HCT116 (cell line): ENCODE measurements at regions not wholly inside any gene's neighbourhood (a gene's known extent, or its start where the extent isn't known, plus 50 kb on each side); places are given as distances from the start of the nearest gene placed in this dataset.

Experiments used
- ATAC-seq: fragments of 200-7000 bp; cut with Tn5 transposase; 2 replicates; pipeline ENCODE4 v1.9.1; 2020; ENCODE audit warnings: mild to moderate bottlenecking, moderate library complexity
- BruUV-seq: library from RNA; stranded (reverse); fragments of 400-500 nt; replicated peaks from 2 replicates; lab custom pipeline; 2021; lab: Mats Ljungman, UMichigan
- CTCF ChIA-PET: fragments of 300-600 bp; sonication (Branson Sonifier 250); formaldehyde crosslinking; loops from one replicate; lab custom pipeline; 2021; ENCODE audit warnings: antibody characterized with exemption; lab: Charles Lee
- POLR2A ChIA-PET: fragments of 300-600, 350-600 bp; sonication (Branson Sonifier 250); formaldehyde crosslinking; loops from one replicate; lab custom pipeline; 2021; ENCODE audit warnings: antibody characterized with exemption; lab: Charles Lee
- RAD21 ChIA-PET, 2 experiments: fragments of 300-600 bp; sonication (Branson Sonifier 250); formaldehyde crosslinking; loops; one replicate each; lab custom pipeline; 2023; ENCODE audit warnings: low total read pairs in 2 of 2; ENCODE audit not compliant: uncharacterized antibody in 2 of 2, unreplicated experiment in 2 of 2, low non-redundant PET in 1 of 2; lab: Charles Lee
- DNase-seq: peaks from one replicate; pipeline ENCODE4 v3.0.0-alpha.2; 2010; ENCODE audit warnings: low read depth, low spot score
- H2AFZ ChIP-seq: fragments of 200-600 bp; shearing (Covaris generic), sonication (generic); 2 replicates; pipeline ENCODE4 v1.6.1; 2017; ENCODE audit warnings: low read depth, mixed run types, mixed read lengths, antibody characterized with exemption, low read length; ENCODE audit not compliant: poor library complexity, severe bottlenecking
- H3K27ac ChIP-seq: 2 replicates; pipeline ENCODE4 v1.5.1; 2012; ENCODE audit warnings: low read depth, low read length
- H3K27me3 ChIP-seq: fragments of 200-600 bp; sonication (generic); 2 replicates; pipeline ENCODE4 v1.6.1; 2016; ENCODE audit warnings: mixed run types, low read length, mixed read lengths; ENCODE audit not compliant: insufficient read depth
- H3K36me3 ChIP-seq, 2 experiments: fragments of 200-500 bp in 1 of 2; fragments of 200-600 bp in 1 of 2; sonication (Bioruptor generic) in 1 of 2; sonication (generic) in 1 of 2; 2 replicates each; pipeline versions ENCODE4 v1.5.1 to v1.6.1; 2014 to 2016; ENCODE audit warnings: low read length in 2 of 2, inconsistent platforms in 1 of 2, mixed read lengths in 1 of 2, mixed run types in 1 of 2; ENCODE audit not compliant: insufficient read depth in 2 of 2, control insufficient read depth in 1 of 2
- H3K4me1 ChIP-seq, 2 experiments: fragments of 200-600 bp in 1 of 2; sonication (generic) in 1 of 2; 2 replicates each; pipeline versions ENCODE4 v1.5.1 to v1.6.1; 2012 to 2017; ENCODE audit warnings: low read length in 2 of 2, inconsistent platforms in 1 of 2, mild to moderate bottlenecking in 1 of 2, mixed read lengths in 1 of 2, mixed run types in 1 of 2, moderate library complexity in 1 of 2; ENCODE audit not compliant: insufficient read depth in 2 of 2, control insufficient read depth in 1 of 2
- H3K4me2 ChIP-seq: fragments of 200-600 bp; sonication (generic); 2 replicates; pipeline ENCODE4 v1.6.1; 2017; ENCODE audit warnings: mixed run types, low read length, mixed read lengths
- H3K4me3 ChIP-seq, 2 experiments: fragments of 200-600 bp in 1 of 2; sonication (generic) in 1 of 2; replicated peaks in 1 of 2; 2 replicates each; pipeline ENCODE4 v1.5.1; 2011 to 2016; ENCODE audit warnings: low read length in 2 of 2, control low read depth in 1 of 2, low read depth in 1 of 2, mild to moderate bottlenecking in 1 of 2, mixed read lengths in 1 of 2, mixed run types in 1 of 2
- H3K79me2 ChIP-seq: fragments of 200-600 bp; sonication (generic); 2 replicates; pipeline ENCODE4 v1.6.1; 2017; ENCODE audit warnings: mild to moderate bottlenecking, mixed run types, low read length, moderate library complexity, mixed read lengths; ENCODE audit not compliant: insufficient read depth
- H3K9ac ChIP-seq: fragments of 200-600 bp; sonication (generic); 2 replicates; pipeline ENCODE4 v1.6.1; 2016; ENCODE audit warnings: low read length, mixed read lengths
- H3K9me2 ChIP-seq: fragments of 200-600 bp; sonication (generic), shearing (Covaris generic); 2 replicates; pipeline ENCODE4 v1.6.1; 2017; ENCODE audit warnings: mixed run types, mild to moderate bottlenecking, moderate library complexity; ENCODE audit not compliant: insufficient read depth
- H3K9me3 ChIP-seq, 2 experiments: fragments of 200-500 bp in 1 of 2; fragments of 200-600 bp in 1 of 2; sonication (Bioruptor generic) in 1 of 2; sonication (generic) in 1 of 2; 2 replicates each; pipeline ENCODE4 v1.6.1; 2014 to 2017; ENCODE audit warnings: low read length in 2 of 2, mixed read lengths in 2 of 2, inconsistent platforms in 1 of 2, low read depth in 1 of 2, mild to moderate bottlenecking in 1 of 2, mixed run types in 1 of 2, moderate library complexity in 1 of 2; ENCODE audit not compliant: control insufficient read depth in 1 of 2, insufficient read depth in 1 of 2
- H4K20me1 ChIP-seq: fragments of 200-600 bp; sonication (generic), shearing (Covaris generic); 2 replicates; pipeline ENCODE4 v1.6.1; 2017; ENCODE audit warnings: mixed run types, mild to moderate bottlenecking, moderate library complexity; ENCODE audit not compliant: insufficient read depth
- ATF3 ChIP-seq: IDR thresholded peaks from 2 replicates; pipeline ENCODE4 v1.6.1; 2012
- CBX3 ChIP-seq: IDR thresholded peaks from 2 replicates; pipeline ENCODE4 v1.6.1; 2012; ENCODE audit warnings: low read depth
- CEBPB ChIP-seq: IDR thresholded peaks from 2 replicates; pipeline ENCODE4 v1.6.1; 2012; ENCODE audit warnings: low read depth
- EGR1 ChIP-seq: IDR thresholded peaks from 2 replicates; pipeline ENCODE4 v1.6.1; 2012; ENCODE audit warnings: low read depth
- ELF1 ChIP-seq: IDR thresholded peaks from 2 replicates; pipeline ENCODE4 v1.6.1; 2012; ENCODE audit warnings: low read depth, borderline replicate concordance
- EZH2phosphoT487 ChIP-seq: fragments of 200-600 bp; IDR thresholded peaks from 2 replicates; pipeline ENCODE4 v1.6.1; 2018; ENCODE audit warnings: antibody characterized with exemption, borderline replicate concordance
- MAX ChIP-seq: IDR thresholded peaks from 2 replicates; pipeline ENCODE4 v1.6.1; 2012
- POLR2A ChIP-seq: IDR thresholded peaks from 2 replicates; pipeline ENCODE4 v1.7.0; 2011; ENCODE audit warnings: borderline replicate concordance; ENCODE audit not compliant: insufficient read depth, insufficient read length; ENCODE audit errors: extremely low read depth
- POLR2AphosphoS5 ChIP-seq: IDR thresholded peaks from 2 replicates; pipeline ENCODE4 v1.6.1; 2011; ENCODE audit warnings: mild to moderate bottlenecking, low read depth, low read length, moderate library complexity
- RAD21 ChIP-seq: IDR thresholded peaks from 2 replicates; pipeline ENCODE4 v1.6.1; 2012; ENCODE audit warnings: low read depth, mild to moderate bottlenecking
- SIN3A ChIP-seq: IDR thresholded peaks from 2 replicates; pipeline ENCODE4 v1.6.1; 2012; ENCODE audit warnings: low read depth
- SP1 ChIP-seq: IDR thresholded peaks from 2 replicates; pipeline ENCODE4 v1.6.1; 2012; ENCODE audit warnings: low read depth
- SRF ChIP-seq: IDR thresholded peaks from 2 replicates; pipeline ENCODE4 v1.6.1; 2012; ENCODE audit warnings: low read depth
- TCF7L2 ChIP-seq: IDR thresholded peaks from 2 replicates; pipeline ENCODE4 v1.7.0; 2011; ENCODE audit warnings: borderline replicate concordance, inconsistent platforms; ENCODE audit not compliant: insufficient read depth, insufficient read length; ENCODE audit errors: extremely low read depth
- ZBTB33 ChIP-seq: IDR thresholded peaks from 2 replicates; pipeline ENCODE4 v1.6.1; 2011; ENCODE audit warnings: mild to moderate bottlenecking, low read length, moderate library complexity; ENCODE audit not compliant: insufficient replicate concordance; ENCODE audit errors: extremely low read depth
- ZFX ChIP-seq: fragments of 450-650 bp; IDR thresholded peaks from 2 replicates; pipeline ENCODE4 v1.6.1; 2017
- intact Hi-C: fragments of 100-400 bp; cut with micrococcal nuclease; formaldehyde crosslinking; loops from 2 replicates; pipeline ENCODE4 v1.10.0; 2022
- TF ChIP-seq, protein P1 (sequence below): IDR thresholded peaks from 2 replicates; pipeline ENCODE4 v1.6.1; 2012; ENCODE audit warnings: low read depth
- TF ChIP-seq, protein P2 (sequence below), 3 experiments: fragments of 200-600 bp in 1 of 3; sonication (generic) in 1 of 3; IDR thresholded peaks in 2 of 3; conservative IDR thresholded peaks in 1 of 3; 2 replicates each; pipeline ENCODE4 v1.5.1; 2012 to 2017; ENCODE audit warnings: low read depth in 2 of 3, low read length in 2 of 3, antibody characterized with exemption in 1 of 3, borderline replicate concordance in 1 of 3, control low read depth in 1 of 3, mild to moderate bottlenecking in 1 of 3, mixed read lengths in 1 of 3, mixed run types in 1 of 3, moderate library complexity in 1 of 3; ENCODE audit not compliant: insufficient read depth in 1 of 3

DNA sequence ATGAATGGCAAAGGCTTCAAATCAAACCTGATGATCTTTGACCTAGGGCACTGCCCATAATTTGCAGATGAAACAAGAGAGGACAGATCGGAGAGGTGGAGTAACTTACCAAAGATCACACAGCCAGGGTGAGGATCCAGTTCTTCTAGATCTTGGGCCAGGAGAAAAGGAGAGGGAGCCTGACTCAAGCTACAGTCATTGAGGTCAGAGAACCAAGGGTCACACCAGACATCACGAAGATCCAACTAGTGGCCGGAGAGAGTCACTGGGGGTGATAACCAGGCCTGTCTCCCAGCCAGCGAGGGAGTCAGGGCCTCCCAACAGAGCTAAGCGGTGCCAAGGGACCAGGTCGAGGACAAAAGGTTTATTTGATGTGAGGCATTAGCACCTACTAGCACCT lies 115.0 kb downstream of the RIPK4 start:
- Histone ChIP-seq H3K9ac (no peak overlapping the region), H3K79me2 (no peaks in the 10 kb centered on the region), H3K36me3 (no peaks in the 10 kb centered on the region), H3K27me3 (no peaks in the 10 kb centered on the region), H3K9me3 (no peaks in the 10 kb centered on the region), H3K4me2 (no peak overlapping the region), H3K9me2 (no peaks in the 10 kb centered on the region), H3K4me1 (peaks cover 0 to 5% of the 10 kb centered on the region in 2 experiments; a peak in 2 of 4 replicates), H4K20me1 (no peaks in the 10 kb centered on the region), H2AFZ (no peak overlapping the region), H3K4me3 (no peak overlapping the region), H3K27ac (no peak overlapping the region)
- DNase-seq (no peak), ATAC-seq (peak; percentile 61)
- ChIA-PET CTCF (no interaction called here), RAD21 (no interaction called here), POLR2A (no interaction called here)
- intact Hi-C loops = no loop called here
- TF ChIP-seq ELF1 (no peak), POLR2AphosphoS5 (no peak), EGR1 (no peak), MAX (no peak), SIN3A (no peak), SP1 (no peak), ZBTB33 (no peak), ZFX (no peak), RAD21 (no peak), TCF7L2 (no peak), POLR2A (no peak), EZH2phosphoT487 (no peak), CEBPB (no peak), SRF (no peak), CBX3 (no peak), ATF3 (no peak)
- TF ChIP-seq, protein P1, sequence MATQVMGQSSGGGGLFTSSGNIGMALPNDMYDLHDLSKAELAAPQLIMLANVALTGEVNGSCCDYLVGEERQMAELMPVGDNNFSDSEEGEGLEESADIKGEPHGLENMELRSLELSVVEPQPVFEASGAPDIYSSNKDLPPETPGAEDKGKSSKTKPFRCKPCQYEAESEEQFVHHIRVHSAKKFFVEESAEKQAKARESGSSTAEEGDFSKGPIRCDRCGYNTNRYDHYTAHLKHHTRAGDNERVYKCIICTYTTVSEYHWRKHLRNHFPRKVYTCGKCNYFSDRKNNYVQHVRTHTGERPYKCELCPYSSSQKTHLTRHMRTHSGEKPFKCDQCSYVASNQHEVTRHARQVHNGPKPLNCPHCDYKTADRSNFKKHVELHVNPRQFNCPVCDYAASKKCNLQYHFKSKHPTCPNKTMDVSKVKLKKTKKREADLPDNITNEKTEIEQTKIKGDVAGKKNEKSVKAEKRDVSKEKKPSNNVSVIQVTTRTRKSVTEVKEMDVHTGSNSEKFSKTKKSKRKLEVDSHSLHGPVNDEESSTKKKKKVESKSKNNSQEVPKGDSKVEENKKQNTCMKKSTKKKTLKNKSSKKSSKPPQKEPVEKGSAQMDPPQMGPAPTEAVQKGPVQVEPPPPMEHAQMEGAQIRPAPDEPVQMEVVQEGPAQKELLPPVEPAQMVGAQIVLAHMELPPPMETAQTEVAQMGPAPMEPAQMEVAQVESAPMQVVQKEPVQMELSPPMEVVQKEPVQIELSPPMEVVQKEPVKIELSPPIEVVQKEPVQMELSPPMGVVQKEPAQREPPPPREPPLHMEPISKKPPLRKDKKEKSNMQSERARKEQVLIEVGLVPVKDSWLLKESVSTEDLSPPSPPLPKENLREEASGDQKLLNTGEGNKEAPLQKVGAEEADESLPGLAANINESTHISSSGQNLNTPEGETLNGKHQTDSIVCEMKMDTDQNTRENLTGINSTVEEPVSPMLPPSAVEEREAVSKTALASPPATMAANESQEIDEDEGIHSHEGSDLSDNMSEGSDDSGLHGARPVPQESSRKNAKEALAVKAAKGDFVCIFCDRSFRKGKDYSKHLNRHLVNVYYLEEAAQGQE = no peak
- TF ChIP-seq, protein P2, sequence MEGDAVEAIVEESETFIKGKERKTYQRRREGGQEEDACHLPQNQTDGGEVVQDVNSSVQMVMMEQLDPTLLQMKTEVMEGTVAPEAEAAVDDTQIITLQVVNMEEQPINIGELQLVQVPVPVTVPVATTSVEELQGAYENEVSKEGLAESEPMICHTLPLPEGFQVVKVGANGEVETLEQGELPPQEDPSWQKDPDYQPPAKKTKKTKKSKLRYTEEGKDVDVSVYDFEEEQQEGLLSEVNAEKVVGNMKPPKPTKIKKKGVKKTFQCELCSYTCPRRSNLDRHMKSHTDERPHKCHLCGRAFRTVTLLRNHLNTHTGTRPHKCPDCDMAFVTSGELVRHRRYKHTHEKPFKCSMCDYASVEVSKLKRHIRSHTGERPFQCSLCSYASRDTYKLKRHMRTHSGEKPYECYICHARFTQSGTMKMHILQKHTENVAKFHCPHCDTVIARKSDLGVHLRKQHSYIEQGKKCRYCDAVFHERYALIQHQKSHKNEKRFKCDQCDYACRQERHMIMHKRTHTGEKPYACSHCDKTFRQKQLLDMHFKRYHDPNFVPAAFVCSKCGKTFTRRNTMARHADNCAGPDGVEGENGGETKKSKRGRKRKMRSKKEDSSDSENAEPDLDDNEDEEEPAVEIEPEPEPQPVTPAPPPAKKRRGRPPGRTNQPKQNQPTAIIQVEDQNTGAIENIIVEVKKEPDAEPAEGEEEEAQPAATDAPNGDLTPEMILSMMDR (IDR thresholded peaks at IDR 0.05 in 2 of 3, conservative IDR thresholded peaks at IDR 0.05 in 1 of 3; ENCODE audit: borderline replicate concordance in 1 of 3, insufficient read depth in 1 of 3, low read depth in 2 of 3, low read length in 2 of 3) = no peak
- BruUV-seq = no TSS peak
